ENCODE measurements at regions not wholly inside any gene's neighbourhood (a gene's known extent, or its start where the extent isn't known, plus 50 kb on each side); places are given as distances from the start of the nearest gene placed in this dataset.
"Not testable (repeated sequence)": the region's sequence is repeated elsewhere in the genome, so short reads cannot be mapped to it uniquely, and the experiment has no call there.

DNA sequence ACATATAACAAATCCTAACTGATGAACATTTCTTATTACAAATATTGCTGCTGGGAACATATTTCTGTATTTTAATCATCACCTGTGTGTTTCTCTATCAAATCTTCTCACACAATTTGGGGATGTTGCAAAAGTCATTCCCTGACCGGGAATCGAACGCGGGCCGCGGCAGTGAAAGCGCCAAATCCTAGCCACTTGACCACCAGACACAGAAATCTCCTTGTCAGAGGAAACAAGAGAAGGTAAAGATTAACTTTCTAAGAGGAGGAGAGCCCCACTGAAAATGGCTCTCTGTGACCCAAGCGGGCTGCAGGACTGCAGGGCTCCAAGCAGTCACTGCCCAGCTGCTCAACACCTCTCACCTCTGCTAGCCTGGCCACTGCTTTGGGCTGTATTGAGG lies 304.9 kb downstream of the FAM72C start:
- Histone ChIP-seq H3K9me3 (ENCODE audit: low read depth) (no peaks in the 10 kb centered on the region), H3K36me3 (ENCODE audit: low read depth) (no peaks in the 10 kb centered on the region), H3K9ac (no peak overlapping the region), H3K79me2 (ENCODE audit: insufficient read depth) (no peaks in the 10 kb centered on the region), H3K27ac (no peak overlapping the region), H3K9me2 (ENCODE audit: insufficient read depth) (no peaks in the 10 kb centered on the region), H3K4me3 (no peak overlapping the region), H2AFZ (no peak overlapping the region), H4K20me1 (ENCODE audit: insufficient read depth) (no peaks in the 10 kb centered on the region), H3K4me1 (ENCODE audit: insufficient read depth) (no peaks in the 10 kb centered on the region), H3F3A (ENCODE audit: insufficient read depth) (no peaks in the 10 kb centered on the region), H3K4me2 (ENCODE audit: unreplicated experiment) (no peak overlapping the region), H3K27me3 (replicated peaks; ENCODE audit: insufficient read depth) (no peaks in the 10 kb centered on the region)
- TF ChIP-seq EZH2phosphoT487 (IDR thresholded peaks at IDR 0.05; ENCODE audit: insufficient read depth, low read depth) (no peak), EZH2 (IDR thresholded peaks at IDR 0.05; ENCODE audit: insufficient read depth, poor library complexity, severe bottlenecking) (no peak)
- in situ Hi-C loops (cut with MboI): no loop called here
- 37 to 41% methylated on average over 8 of the region's 8 CpGs for WGBS, 2 experiments (ENCODE audit: low coverage in 1 of 2, low lambda C conversion rate in 2 of 2, missing lambda C conversion rate in 2 of 2)
- no peak for DNase-seq

DNA sequence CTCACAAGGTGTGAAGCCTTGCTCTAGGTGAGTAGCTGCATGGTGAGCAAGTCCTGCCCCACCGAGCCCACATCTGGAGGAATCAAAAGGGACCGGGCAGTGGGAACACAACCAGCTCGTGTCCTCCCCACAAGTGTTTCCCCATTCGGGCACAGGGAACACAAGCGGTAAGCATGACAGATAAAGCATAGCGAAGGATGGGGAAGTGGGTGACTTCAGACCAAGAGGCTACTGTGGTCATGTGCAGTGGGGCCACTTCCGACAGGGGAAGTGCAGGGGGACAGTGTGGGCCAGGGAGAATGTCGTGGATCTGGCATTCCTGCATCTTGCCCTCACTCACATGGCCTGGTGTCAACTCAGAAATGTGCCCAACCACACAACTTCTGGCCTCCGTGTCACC lies 306.2 kb downstream of the FAM72C start:
- no peak for DNase-seq
- Histone ChIP-seq H3K27me3 (replicated peaks; ENCODE audit: insufficient read depth) (no peaks in the 10 kb centered on the region), H3K27ac (no peak overlapping the region), H3K9ac (no peak overlapping the region), H3K4me1 (ENCODE audit: insufficient read depth) (no peaks in the 10 kb centered on the region), H2AFZ (no peak overlapping the region), H3K79me2 (ENCODE audit: insufficient read depth) (no peaks in the 10 kb centered on the region), H3K9me2 (ENCODE audit: insufficient read depth) (no peaks in the 10 kb centered on the region), H3K36me3 (ENCODE audit: low read depth) (no peaks in the 10 kb centered on the region), H3K4me3 (no peak overlapping the region), H3F3A (ENCODE audit: insufficient read depth) (no peaks in the 10 kb centered on the region), H3K4me2 (ENCODE audit: unreplicated experiment) (no peak overlapping the region), H4K20me1 (ENCODE audit: insufficient read depth) (no peaks in the 10 kb centered on the region), H3K9me3 (ENCODE audit: low read depth) (no peaks in the 10 kb centered on the region)
- in situ Hi-C loops (cut with MboI): no loop called here
- no peak for TF ChIP-seq EZH2phosphoT487 (IDR thresholded peaks at IDR 0.05; ENCODE audit: insufficient read depth, low read depth)
- TF ChIP-seq EZH2 (IDR thresholded peaks at IDR 0.05; ENCODE audit: insufficient read depth, poor library complexity, severe bottlenecking): no peak
- WGBS, 2 experiments (ENCODE audit: low coverage in 1 of 2, low lambda C conversion rate in 2 of 2, missing lambda C conversion rate in 2 of 2): 27% methylated on average over 4 to 9 of the region's 9 CpGs

DNA sequence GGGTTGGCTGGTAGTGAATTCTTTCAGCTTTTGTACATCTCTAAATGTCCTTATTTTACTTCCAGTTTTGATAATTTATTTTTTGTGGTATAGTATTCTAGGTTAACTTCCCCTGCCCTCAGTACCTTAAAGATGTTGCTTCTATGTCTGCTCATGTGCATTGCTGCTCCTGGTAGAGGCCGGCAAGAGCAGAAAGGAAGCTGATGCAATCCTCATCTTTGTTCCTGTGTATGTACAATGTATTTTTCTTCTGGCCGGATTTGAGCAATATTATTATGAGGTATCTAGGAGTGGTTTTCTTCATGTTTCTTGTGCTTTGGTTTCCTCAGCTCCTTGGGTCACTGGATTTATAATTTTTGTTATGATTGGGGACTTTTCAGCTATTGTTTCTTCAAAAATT lies 308.7 kb downstream of the FAM72C start:
- WGBS, 2 experiments (ENCODE audit: low coverage in 1 of 2, low lambda C conversion rate in 2 of 2, missing lambda C conversion rate in 2 of 2): 65 to 70% methylated on average over 2 of the region's 2 CpGs
- DNase-seq; H3K4me1 ChIP-seq (ENCODE audit: insufficient read depth); H3K79me2 ChIP-seq (ENCODE audit: insufficient read depth); H4K20me1 ChIP-seq (ENCODE audit: insufficient read depth); H3K27ac ChIP-seq; H3K4me2 ChIP-seq (ENCODE audit: unreplicated experiment); H3K36me3 ChIP-seq (ENCODE audit: low read depth); H2AFZ ChIP-seq; H3K9me3 ChIP-seq (ENCODE audit: low read depth); H3K4me3 ChIP-seq; H3K9ac ChIP-seq; H3K27me3 ChIP-seq (replicated peaks; ENCODE audit: insufficient read depth); in situ Hi-C loops (cut with MboI); H3K9me2 ChIP-seq (ENCODE audit: insufficient read depth); H3F3A ChIP-seq (ENCODE audit: insufficient read depth): not testable (repeated sequence)

DNA sequence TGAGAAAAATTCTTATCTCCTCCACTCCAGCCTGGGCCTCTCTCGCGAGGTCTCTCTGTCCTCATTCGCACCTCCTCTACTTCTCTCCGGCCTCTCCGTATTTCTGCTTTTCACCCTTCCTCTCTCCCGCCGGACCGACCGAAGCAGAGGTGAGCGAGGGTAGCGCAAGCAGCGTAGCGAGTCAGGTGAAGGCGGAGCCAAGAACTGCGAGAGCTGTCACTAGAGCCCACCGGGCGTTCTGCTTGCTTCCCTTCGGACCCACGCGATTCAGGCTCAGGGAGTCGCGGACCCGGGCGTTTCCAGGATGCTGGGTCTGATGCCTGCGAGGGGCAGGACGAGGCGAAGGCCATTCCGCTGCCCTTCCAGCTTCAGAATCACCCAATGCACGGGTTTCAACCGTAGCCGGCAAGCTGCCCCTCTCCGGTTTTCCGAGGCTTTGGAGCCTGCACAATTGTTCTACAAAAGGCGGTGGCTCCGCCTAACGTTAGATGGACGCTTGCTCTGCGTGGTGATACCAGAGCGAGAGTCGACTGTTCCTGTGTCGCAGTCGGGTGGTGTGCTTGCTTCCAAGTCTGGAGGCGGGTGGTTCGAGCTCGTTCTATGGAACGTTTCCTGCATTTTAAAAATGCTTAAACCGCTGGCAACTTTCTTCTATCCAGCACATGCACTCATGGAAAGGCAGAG lies 310.2 kb downstream of the FAM72C start:
- WGBS, 2 experiments (ENCODE audit: low coverage in 1 of 2, low lambda C conversion rate in 2 of 2, missing lambda C conversion rate in 2 of 2): 2 to 7% methylated on average over 29 to 45 of the region's 47 CpGs
- no peaks in the 10 kb centered on the region for H4K20me1 ChIP-seq (ENCODE audit: insufficient read depth)
- no peaks in the 10 kb centered on the region for H3K27me3 ChIP-seq (replicated peaks; ENCODE audit: insufficient read depth)
- no peak overlapping the region for H3K9ac ChIP-seq
- no peak for DNase-seq
- H3K79me2 ChIP-seq (ENCODE audit: insufficient read depth): no peaks in the 10 kb centered on the region
- no peaks in the 10 kb centered on the region for H3F3A ChIP-seq (ENCODE audit: insufficient read depth)
- H2AFZ ChIP-seq: no peak overlapping the region
- no peak for TF ChIP-seq EZH2phosphoT487 (IDR thresholded peaks at IDR 0.05; ENCODE audit: insufficient read depth, low read depth)
- TF ChIP-seq EZH2 (IDR thresholded peaks at IDR 0.05; ENCODE audit: insufficient read depth, poor library complexity, severe bottlenecking): no peak
- no peak overlapping the region for H3K4me3 ChIP-seq
- no peaks in the 10 kb centered on the region for H3K9me2 ChIP-seq (ENCODE audit: insufficient read depth)
- H3K36me3 ChIP-seq (ENCODE audit: low read depth): no peaks in the 10 kb centered on the region
- H3K4me2 ChIP-seq (ENCODE audit: unreplicated experiment): no peak overlapping the region
- no peaks in the 10 kb centered on the region for H3K9me3 ChIP-seq (ENCODE audit: low read depth)
- no peaks in the 10 kb centered on the region for H3K4me1 ChIP-seq (ENCODE audit: insufficient read depth)
- in situ Hi-C loops (cut with MboI): no loop called here
- no peak overlapping the region for H3K27ac ChIP-seq

Measured in GM23248 (cell line).